Endothelial cell of umbilical vein (primary cell): ENCODE measurements at regions not wholly inside any gene's neighbourhood (a gene's known extent, or its start where the extent isn't known, plus 50 kb on each side); places are given as distances from the start of the nearest gene placed in this dataset.

ENCODE experiments used
- CTCF ChIP-seq, 2 donors: IDR thresholded peaks; 1 replicate in 1 of 2; 2 replicates in 1 of 2; pipeline ENCODE4 v1.5.1; 2011; ENCODE audit warnings: low read length in 2 of 2, mild to moderate bottlenecking in 2 of 2, moderate library complexity in 2 of 2, control low read depth in 1 of 2, inconsistent platforms in 1 of 2, low read depth in 1 of 2; ENCODE audit not compliant: insufficient read depth in 1 of 2; ENCODE audit errors: extremely low read depth in 1 of 2
- EZH2 ChIP-seq: IDR thresholded peaks from 2 replicates; pipeline ENCODE4 v1.6.1; 2012; ENCODE audit warnings: borderline replicate concordance, low read depth, mild to moderate bottlenecking, moderate library complexity, low read length, inconsistent platforms; ENCODE audit not compliant: severe bottlenecking
- FOS ChIP-seq: IDR thresholded peaks from 2 replicates; pipeline ENCODE4 v1.6.1; 2011; ENCODE audit warnings: mild to moderate bottlenecking, low read length, moderate library complexity, borderline replicate concordance; ENCODE audit not compliant: insufficient read depth
- JUN ChIP-seq: IDR thresholded peaks from 2 replicates; pipeline ENCODE4 v1.6.1; 2011; ENCODE audit warnings: borderline replicate concordance, low read depth; ENCODE audit not compliant: insufficient read length, insufficient read depth
- MYC ChIP-seq: IDR thresholded peaks from one replicate; pipeline ENCODE4 v1.6.1; 2011; ENCODE audit warnings: mild to moderate bottlenecking, low read depth, low read length
- POLR2A ChIP-seq: IDR thresholded peaks from 2 replicates; pipeline ENCODE4 v1.6.1; 2012; ENCODE audit warnings: low read depth, mild to moderate bottlenecking, control low read depth, low read length
- POLR2AphosphoS5 ChIP-seq: IDR thresholded peaks from 2 replicates; pipeline ENCODE4 v1.6.1; 2012; ENCODE audit warnings: low read depth, mild to moderate bottlenecking, control low read depth, low read length, moderate library complexity; ENCODE audit not compliant: insufficient read depth

- TF ChIP-seq CTCF (IDR thresholded peaks at IDR 0.05; ENCODE audit: extremely low read depth in 1 of 2, insufficient read depth in 1 of 2, low read depth in 1 of 2, low read length in 2 of 2) (no peak), POLR2AphosphoS5 (no peak), JUN (no peak), POLR2A (no peak), MYC (no peak), FOS (no peak), EZH2 (no peak)
These were observed 250.4 kb downstream of the RAB28 start for GRCh38 chr4:13233755-13234154.
